ENCODE measurements at regions not wholly inside any gene's neighbourhood (a gene's known extent, or its start where the extent isn't known, plus 50 kb on each side); places are given as distances from the start of the nearest gene placed in this dataset.

DNA sequence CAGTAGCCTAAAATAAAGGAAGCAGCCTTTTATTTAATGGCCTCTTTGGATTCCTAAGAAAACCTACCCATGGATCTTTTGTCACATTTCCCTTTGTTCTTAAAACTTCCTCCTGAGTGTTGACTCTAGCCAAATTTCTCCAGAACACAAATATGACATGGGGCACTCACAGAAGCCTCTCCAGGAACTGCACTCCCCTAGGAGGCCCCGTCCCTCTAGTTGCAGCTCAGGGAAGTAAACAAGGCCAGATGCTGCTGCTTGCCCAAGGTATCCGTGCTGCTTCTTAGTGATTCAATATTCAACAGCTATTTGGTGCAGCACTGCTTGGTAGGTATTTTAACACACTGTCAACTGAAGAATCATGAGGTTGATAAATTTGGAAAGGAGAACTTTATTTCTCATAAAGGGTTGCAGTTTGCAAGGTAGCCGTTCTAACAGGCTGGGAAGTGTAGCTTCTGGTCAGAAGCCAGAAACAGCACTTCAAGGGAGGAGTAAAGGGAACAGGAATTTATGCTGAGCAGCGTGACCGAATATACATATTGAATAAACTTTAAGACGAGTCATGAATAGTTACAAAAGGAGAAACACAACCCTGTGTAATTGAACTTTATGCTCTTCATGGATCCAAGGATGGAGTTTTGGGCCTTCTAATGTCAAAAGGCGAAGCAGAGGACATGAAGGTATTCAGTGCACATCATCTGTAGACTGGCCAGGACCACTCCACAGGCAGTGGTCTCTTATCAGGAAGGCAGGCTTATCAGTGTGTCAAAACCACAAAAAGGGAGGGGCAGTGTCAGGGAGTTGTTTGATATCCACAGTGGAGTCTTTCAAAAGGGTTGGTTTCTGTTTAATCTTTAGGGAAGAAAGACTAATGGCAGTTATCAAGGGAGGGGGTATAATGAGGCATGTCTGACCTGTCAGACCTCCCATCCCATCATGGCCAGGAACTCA is 63.3 kb downstream of the CD24 start:
- H3K9me3 ChIP-seq = no peaks in the 10 kb centered on the region
- DNase-seq (ENCODE audit: low spot score in 2 of 2) = no peak
- H3K27ac ChIP-seq = no peak overlapping the region
- H3K4me3 ChIP-seq = no peak overlapping the region
- no peaks in the 10 kb centered on the region for H3K4me1 ChIP-seq
- TF ChIP-seq, protein P1, sequence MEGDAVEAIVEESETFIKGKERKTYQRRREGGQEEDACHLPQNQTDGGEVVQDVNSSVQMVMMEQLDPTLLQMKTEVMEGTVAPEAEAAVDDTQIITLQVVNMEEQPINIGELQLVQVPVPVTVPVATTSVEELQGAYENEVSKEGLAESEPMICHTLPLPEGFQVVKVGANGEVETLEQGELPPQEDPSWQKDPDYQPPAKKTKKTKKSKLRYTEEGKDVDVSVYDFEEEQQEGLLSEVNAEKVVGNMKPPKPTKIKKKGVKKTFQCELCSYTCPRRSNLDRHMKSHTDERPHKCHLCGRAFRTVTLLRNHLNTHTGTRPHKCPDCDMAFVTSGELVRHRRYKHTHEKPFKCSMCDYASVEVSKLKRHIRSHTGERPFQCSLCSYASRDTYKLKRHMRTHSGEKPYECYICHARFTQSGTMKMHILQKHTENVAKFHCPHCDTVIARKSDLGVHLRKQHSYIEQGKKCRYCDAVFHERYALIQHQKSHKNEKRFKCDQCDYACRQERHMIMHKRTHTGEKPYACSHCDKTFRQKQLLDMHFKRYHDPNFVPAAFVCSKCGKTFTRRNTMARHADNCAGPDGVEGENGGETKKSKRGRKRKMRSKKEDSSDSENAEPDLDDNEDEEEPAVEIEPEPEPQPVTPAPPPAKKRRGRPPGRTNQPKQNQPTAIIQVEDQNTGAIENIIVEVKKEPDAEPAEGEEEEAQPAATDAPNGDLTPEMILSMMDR (IDR thresholded peaks at IDR 0.05) = no peak
- H3K36me3 ChIP-seq = no peaks in the 10 kb centered on the region
- intact Hi-C loops (cut with DNase I) = no loop called here
- H3K27me3 ChIP-seq = no peaks in the 10 kb centered on the region

DNA sequence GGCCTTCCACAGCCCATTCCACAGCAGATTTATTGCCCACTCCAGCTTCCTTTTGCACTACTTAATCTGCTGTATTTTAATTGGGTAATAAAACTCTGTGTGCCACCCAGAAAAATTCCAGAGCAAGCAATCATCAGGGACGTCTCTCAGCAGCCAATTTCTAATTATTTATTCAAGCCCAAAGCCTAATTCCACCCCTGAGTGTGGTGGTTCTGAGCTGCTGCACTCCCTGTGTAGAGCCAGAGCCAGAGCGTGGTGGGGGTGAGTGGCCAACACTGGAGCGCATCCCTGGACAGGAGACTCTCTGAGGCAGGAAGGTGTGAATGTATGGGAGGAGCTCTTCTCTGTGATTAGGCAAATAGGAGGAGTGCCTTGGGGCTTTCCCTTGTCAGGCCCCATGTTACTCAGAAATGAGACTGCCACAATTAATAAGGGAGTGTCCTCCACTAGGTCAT is 66.1 kb downstream of the CD24 start:
- intact Hi-C loops (cut with DNase I) = no loop called here
- Histone ChIP-seq H3K27ac (no peak overlapping the region), H3K9me3 (no peaks in the 10 kb centered on the region), H3K27me3 (no peaks in the 10 kb centered on the region), H3K4me3 (no peak overlapping the region), H3K36me3 (no peaks in the 10 kb centered on the region), H3K4me1 (no peaks in the 10 kb centered on the region)
- TF ChIP-seq, protein P1 (IDR thresholded peaks at IDR 0.05) = no peak
- DNase-seq (ENCODE audit: low spot score in 2 of 2) = no peak

DNA sequence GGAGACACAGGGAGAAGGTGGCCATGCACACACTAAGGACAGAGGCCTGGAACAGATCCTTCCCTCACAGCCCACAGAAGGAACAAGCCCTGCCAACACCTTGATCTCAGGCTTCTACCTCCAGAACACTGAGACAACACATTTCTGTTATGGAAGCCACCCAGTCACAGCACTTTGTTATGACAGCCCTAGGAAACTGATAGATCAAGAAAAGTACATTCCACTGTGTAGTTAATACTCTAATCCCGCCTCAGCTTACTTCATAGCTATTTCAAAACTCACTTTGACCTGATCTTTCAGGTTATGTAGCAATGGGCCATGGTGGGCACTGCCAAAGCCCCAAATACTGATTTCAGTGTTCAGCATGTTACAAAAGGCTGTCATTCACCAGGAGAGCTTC is 66.8 kb downstream of the CD24 start:
- no peaks in the 10 kb centered on the region for H3K36me3 ChIP-seq
- no peak overlapping the region for H3K27ac ChIP-seq
- no peaks in the 10 kb centered on the region for H3K9me3 ChIP-seq
- H3K4me1 ChIP-seq = no peaks in the 10 kb centered on the region
- TF ChIP-seq, protein P1 (IDR thresholded peaks at IDR 0.05) = no peak
- intact Hi-C loops (cut with DNase I) = no loop called here
- no peak overlapping the region for H3K4me3 ChIP-seq
- no peaks in the 10 kb centered on the region for H3K27me3 ChIP-seq
- no peak for DNase-seq (ENCODE audit: low spot score in 2 of 2)

DNA sequence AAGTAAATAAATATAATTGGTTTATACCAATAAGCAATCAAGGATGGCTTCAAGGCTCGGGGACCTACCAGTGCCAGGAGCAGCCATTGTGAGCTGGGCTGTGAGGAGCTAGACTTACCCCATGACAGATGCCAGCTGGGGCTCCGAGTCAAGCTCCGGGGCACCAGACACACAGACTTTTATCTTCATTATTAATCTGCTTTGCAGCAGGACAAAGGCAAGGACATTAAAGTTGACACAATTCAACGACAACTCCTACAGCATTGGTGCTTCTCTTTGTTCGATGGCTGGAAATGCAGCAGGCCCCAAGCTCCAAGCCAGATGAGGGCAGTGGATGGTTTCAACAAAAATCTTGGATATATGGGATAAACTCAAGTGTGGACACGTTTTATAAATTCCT is 68.3 kb downstream of the CD24 start:
- no peaks in the 10 kb centered on the region for H3K9me3 ChIP-seq
- H3K27ac ChIP-seq = no peak overlapping the region
- TF ChIP-seq, protein P1 (IDR thresholded peaks at IDR 0.05) = no peak
- no peaks in the 10 kb centered on the region for H3K36me3 ChIP-seq
- no peaks in the 10 kb centered on the region for H3K4me1 ChIP-seq
- H3K4me3 ChIP-seq = no peak overlapping the region
- no peak for DNase-seq (ENCODE audit: low spot score in 2 of 2)
- intact Hi-C loops (cut with DNase I) = no loop called here
- no peaks in the 10 kb centered on the region for H3K27me3 ChIP-seq

DNA sequence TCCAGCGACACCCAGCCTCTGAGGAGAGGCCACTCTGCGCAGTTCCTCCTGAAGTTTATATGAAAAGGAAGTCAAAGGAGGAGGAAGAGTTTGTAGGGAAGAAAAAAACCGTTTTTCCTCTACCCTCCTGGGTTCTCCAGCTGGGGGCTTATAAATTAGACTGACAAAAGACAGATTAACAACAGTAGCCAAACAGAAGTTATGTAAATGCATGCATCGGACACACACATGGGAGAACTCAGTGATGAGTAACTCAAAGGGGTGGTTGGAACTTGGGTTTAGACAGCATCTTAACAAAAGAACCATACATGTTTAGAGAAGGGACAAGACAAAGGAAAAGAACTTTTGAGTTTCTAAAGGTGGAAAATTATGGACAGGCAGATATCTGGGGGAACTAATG is 71.2 kb downstream of the CD24 start:
- no peak overlapping the region for H3K4me3 ChIP-seq
- intact Hi-C loops (cut with DNase I) = no loop called here
- DNase-seq (ENCODE audit: low spot score in 2 of 2) = no peak
- TF ChIP-seq, protein P1 (IDR thresholded peaks at IDR 0.05) = no peak
- no peaks in the 10 kb centered on the region for H3K9me3 ChIP-seq
- H3K27ac ChIP-seq = no peak overlapping the region
- no peaks in the 10 kb centered on the region for H3K4me1 ChIP-seq
- H3K27me3 ChIP-seq = no peaks in the 10 kb centered on the region
- no peaks in the 10 kb centered on the region for H3K36me3 ChIP-seq

Data from ascending aorta (tissue), 2 donors.